CD4-positive, alpha-beta T cell (primary cell): ENCODE measurements at regions not wholly inside any gene's neighbourhood (a gene's known extent, or its start where the extent isn't known, plus 50 kb on each side); places are given as distances from the start of the nearest gene placed in this dataset.

Source experiments
- ATAC-seq: fragments of 200-7000 bp; cut with Tn5 transposase; one replicate; pipeline ENCODE4 v1.10.0; 2022; ENCODE audit warnings: mild to moderate bottlenecking; ENCODE audit not compliant: poor library complexity
- CTCF ChIA-PET: fragments of 350-600 bp; sonication (Branson Sonifier 250); formaldehyde crosslinking; loops from one replicate; lab custom pipeline; 2021; ENCODE audit warnings: antibody characterized with exemption, inconsistent platforms; lab: Charles Lee
- POLR2A ChIA-PET: fragments of 350-600 bp; sonication (Branson Sonifier 250); formaldehyde crosslinking; loops from one replicate; lab custom pipeline; 2021; ENCODE audit warnings: antibody characterized with exemption, inconsistent platforms; lab: Charles Lee
- DNase-seq, 14 experiments: peaks; one replicate each; pipeline ENCODE4 v3.0.0-alpha.2; 2013 to 2020; ENCODE audit warnings: mixed read lengths in 2 of 14
- H3K27ac ChIP-seq, 2 donors: one replicate each; pipeline versions ENCODE4 v1.5.1 to v1.7.0; 2013; ENCODE audit warnings: low read length in 2 of 2, low read depth in 1 of 2, mild to moderate bottlenecking in 1 of 2
- H3K27me3 ChIP-seq, 2 experiments: 1 replicate in 1 of 2; 2 replicates in 1 of 2; pipeline versions ENCODE4 v1.6.1 to v1.7.0; 2013; ENCODE audit warnings: low read length in 2 of 2, control low read depth in 1 of 2, mild to moderate bottlenecking in 1 of 2, moderate library complexity in 1 of 2; ENCODE audit not compliant: insufficient read depth in 2 of 2, control insufficient read depth in 1 of 2
- H3K36me3 ChIP-seq: one replicate; pipeline ENCODE4 v1.6.1; 2013; ENCODE audit warnings: low read length, control low read depth; ENCODE audit not compliant: insufficient read depth
- H3K4me1 ChIP-seq: one replicate; pipeline ENCODE4 v1.6.1; 2013; ENCODE audit warnings: low read length, control low read depth; ENCODE audit not compliant: insufficient read depth
- H3K4me3 ChIP-seq: one replicate; pipeline ENCODE4 v1.5.1; 2013; ENCODE audit warnings: mild to moderate bottlenecking, low read length, moderate library complexity
- H3K9me3 ChIP-seq, 2 experiments: 1 replicate in 1 of 2; 2 replicates in 1 of 2; pipeline versions ENCODE4 v1.6.1 to v1.7.0; 2013; ENCODE audit warnings: low read length in 2 of 2, mild to moderate bottlenecking in 2 of 2, control low read depth in 1 of 2, moderate library complexity in 1 of 2; ENCODE audit not compliant: control insufficient read depth in 1 of 2, insufficient read depth in 1 of 2
- H3K27ac Mint-ChIP-seq: one replicate; pipeline ENCODE4 v1.8.0; 2020; ENCODE audit warnings: mixed read lengths
- H3K27me3 Mint-ChIP-seq: one replicate; pipeline ENCODE4 v1.8.0; 2021; ENCODE audit warnings: mixed read lengths
- H3K36me3 Mint-ChIP-seq: one replicate; pipeline ENCODE4 v1.8.0; 2021; ENCODE audit warnings: low read depth, mixed read lengths
- H3K4me1 Mint-ChIP-seq: one replicate; pipeline ENCODE4 v1.8.0; 2021; ENCODE audit warnings: low read depth, mixed read lengths
- H3K4me3 Mint-ChIP-seq: one replicate; pipeline ENCODE4 v1.8.0; 2020; ENCODE audit warnings: mild to moderate bottlenecking, mixed read lengths
- H3K9me3 Mint-ChIP-seq: one replicate; pipeline ENCODE4 v1.8.0; 2020; ENCODE audit warnings: mixed read lengths
- CTCF ChIP-seq: fragments of 200-600 bp; IDR thresholded peaks from one replicate; pipeline ENCODE4 v1.8.0; 2022; ENCODE audit warnings: antibody characterized with exemption, mild to moderate bottlenecking
- intact Hi-C, 2 experiments: fragments of 100-400 bp; cut with DNase I in 1 of 2; cut with micrococcal nuclease in 1 of 2; formaldehyde crosslinking; loops; one replicate each; pipeline versions ENCODE4 v1.15.1 to v1.9.0; 2023 to 2025; cut with DNase I, micrococcal nuclease

- no peaks in the 10 kb centered on the region for H3K4me1 ChIP-seq
- no peaks in the 10 kb centered on the region for H3K36me3 Mint-ChIP-seq
- intact Hi-C loops, result no loop called here
- no peak overlapping the region for H3K27ac Mint-ChIP-seq
- ChIA-PET CTCF (no interaction called here), POLR2A (no interaction called here)
- no peaks in the 10 kb centered on the region for H3K27me3 ChIP-seq
- DNase-seq (no peak), ATAC-seq (no peak)
- H3K27me3 Mint-ChIP-seq, result peaks cover 5% of the 10 kb centered on the region
- no peaks in the 10 kb centered on the region for H3K36me3 ChIP-seq
- no peak overlapping the region for H3K4me3 ChIP-seq
- H3K4me3 Mint-ChIP-seq, result no peak overlapping the region
- TF ChIP-seq CTCF, result no peak
- no peaks in the 10 kb centered on the region for H3K9me3 ChIP-seq
- H3K4me1 Mint-ChIP-seq, result no peaks in the 10 kb centered on the region
- H3K9me3 Mint-ChIP-seq, result no peaks in the 10 kb centered on the region
- H3K27ac ChIP-seq, result no peak overlapping the region
Measured at GRCh38 chr3:71964170-71964569, 179.2 kb upstream of the PROK2 start.

GRCh38 chr3:71962561-71963240, 177.8 kb upstream of the PROK2 start:
- Histone ChIP-seq H3K27ac (no peak overlapping the region), H3K4me1 (no peaks in the 10 kb centered on the region), H3K27me3 (no peaks in the 10 kb centered on the region), H3K36me3 (no peaks in the 10 kb centered on the region), H3K9me3 (no peaks in the 10 kb centered on the region), H3K4me3 (no peak overlapping the region)
- intact Hi-C loops, result no loop called here
- Mint-ChIP-seq H3K27me3 (peaks cover 5% of the 10 kb centered on the region), H3K9me3 (no peaks in the 10 kb centered on the region), H3K36me3 (no peaks in the 10 kb centered on the region), H3K27ac (no peak overlapping the region), H3K4me1 (peaks cover 4% of the 10 kb centered on the region), H3K4me3 (no peak overlapping the region)
- POLR2A ChIA-PET, result interaction anchor here (0.6 kb wide), 1 partner anchor 167 kb away, joined by 3 read pairs; no protein-coding TSS in a partner anchor
- ATAC-seq (no peak), DNase-seq (no peak)
- CTCF ChIA-PET, result interaction anchor here (0.7 kb wide), 1 partner anchor 9 kb away, joined by 3 read pairs; no protein-coding TSS in a partner anchor
- no peak for TF ChIP-seq CTCF

- no peaks in the 10 kb centered on the region for H3K27me3 ChIP-seq
- H3K36me3 Mint-ChIP-seq, result no peaks in the 10 kb centered on the region
- no peak for DNase-seq
- H3K4me3 ChIP-seq, result no peak overlapping the region
- H3K9me3 ChIP-seq, result no peaks in the 10 kb centered on the region
- H3K27me3 Mint-ChIP-seq, result peaks cover 3% of the 10 kb centered on the region
- no peaks in the 10 kb centered on the region for H3K4me1 ChIP-seq
- no peak overlapping the region for H3K27ac ChIP-seq
- no peak for ATAC-seq
- peaks cover 4% of the 10 kb centered on the region for H3K4me1 Mint-ChIP-seq
- intact Hi-C loops, result no loop called here
- H3K9me3 Mint-ChIP-seq, result no peaks in the 10 kb centered on the region
- H3K4me3 Mint-ChIP-seq, result no peak overlapping the region
- TF ChIP-seq CTCF, result no peak
- H3K27ac Mint-ChIP-seq, result no peak overlapping the region
- H3K36me3 ChIP-seq, result no peaks in the 10 kb centered on the region
- CTCF ChIA-PET, result interaction anchor here (0.7 kb wide), 1 partner anchor 10 kb away, joined by 3 read pairs; no protein-coding TSS in a partner anchor
- POLR2A ChIA-PET, result no interaction called here
Measured at GRCh38 chr3:71961891-71962290, 176.9 kb upstream of the PROK2 start.
